Hepatocyte (in vitro differentiated cells): ENCODE measurements at regions not wholly inside any gene's neighbourhood (a gene's known extent, or its start where the extent isn't known, plus 50 kb on each side); places are given as distances from the start of the nearest gene placed in this dataset.

Experiments
- EZH2 ChIP-seq: fragments of 200-600 bp; sonication (generic); IDR thresholded peaks from 2 replicates; pipeline ENCODE4 v1.6.1; 2016; ENCODE audit warnings: antibody characterized with exemption, mild to moderate bottlenecking, borderline replicate concordance
- TF ChIP-seq, protein P1 (sequence below): fragments of 200-600 bp; sonication (generic); IDR thresholded peaks from 2 replicates; pipeline ENCODE4 v1.5.1; 2016; ENCODE audit warnings: antibody characterized with exemption, mild to moderate bottlenecking; ENCODE audit not compliant: poor library complexity

DNA sequence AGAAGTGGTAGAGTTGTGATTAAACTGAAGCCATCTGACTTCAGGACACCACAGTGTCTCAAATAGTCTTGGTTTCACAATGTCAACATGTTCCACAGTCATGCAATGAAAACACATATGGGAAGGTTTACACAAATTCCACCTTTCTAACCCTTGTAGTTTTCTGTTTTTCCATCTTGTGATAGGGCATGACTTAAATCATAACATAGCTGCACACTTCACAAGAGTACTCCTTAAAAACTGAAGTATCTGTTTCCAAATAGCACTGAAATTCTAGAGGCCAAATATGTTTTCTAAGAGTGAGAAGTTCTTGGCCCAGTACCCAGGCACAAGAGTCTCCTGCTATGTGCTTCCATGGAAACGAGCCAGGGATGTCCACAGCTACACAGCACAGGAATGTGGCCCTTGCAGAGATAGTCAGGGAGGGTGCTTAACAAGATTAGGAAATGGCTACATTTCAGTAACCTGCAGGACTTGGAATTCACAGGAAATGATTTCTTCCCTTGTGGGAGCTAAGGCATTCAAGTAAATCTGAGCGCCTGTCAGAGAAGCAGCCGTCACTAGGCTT lies 269.1 kb downstream of the NDFIP2 start:
- no peak for TF ChIP-seq EZH2
- TF ChIP-seq, protein P1, sequence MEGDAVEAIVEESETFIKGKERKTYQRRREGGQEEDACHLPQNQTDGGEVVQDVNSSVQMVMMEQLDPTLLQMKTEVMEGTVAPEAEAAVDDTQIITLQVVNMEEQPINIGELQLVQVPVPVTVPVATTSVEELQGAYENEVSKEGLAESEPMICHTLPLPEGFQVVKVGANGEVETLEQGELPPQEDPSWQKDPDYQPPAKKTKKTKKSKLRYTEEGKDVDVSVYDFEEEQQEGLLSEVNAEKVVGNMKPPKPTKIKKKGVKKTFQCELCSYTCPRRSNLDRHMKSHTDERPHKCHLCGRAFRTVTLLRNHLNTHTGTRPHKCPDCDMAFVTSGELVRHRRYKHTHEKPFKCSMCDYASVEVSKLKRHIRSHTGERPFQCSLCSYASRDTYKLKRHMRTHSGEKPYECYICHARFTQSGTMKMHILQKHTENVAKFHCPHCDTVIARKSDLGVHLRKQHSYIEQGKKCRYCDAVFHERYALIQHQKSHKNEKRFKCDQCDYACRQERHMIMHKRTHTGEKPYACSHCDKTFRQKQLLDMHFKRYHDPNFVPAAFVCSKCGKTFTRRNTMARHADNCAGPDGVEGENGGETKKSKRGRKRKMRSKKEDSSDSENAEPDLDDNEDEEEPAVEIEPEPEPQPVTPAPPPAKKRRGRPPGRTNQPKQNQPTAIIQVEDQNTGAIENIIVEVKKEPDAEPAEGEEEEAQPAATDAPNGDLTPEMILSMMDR, result no peak
